ENCODE measurements at regions not wholly inside any gene's neighbourhood (a gene's known extent, or its start where the extent isn't known, plus 50 kb on each side); places are given as distances from the start of the nearest gene placed in this dataset.

DNA sequence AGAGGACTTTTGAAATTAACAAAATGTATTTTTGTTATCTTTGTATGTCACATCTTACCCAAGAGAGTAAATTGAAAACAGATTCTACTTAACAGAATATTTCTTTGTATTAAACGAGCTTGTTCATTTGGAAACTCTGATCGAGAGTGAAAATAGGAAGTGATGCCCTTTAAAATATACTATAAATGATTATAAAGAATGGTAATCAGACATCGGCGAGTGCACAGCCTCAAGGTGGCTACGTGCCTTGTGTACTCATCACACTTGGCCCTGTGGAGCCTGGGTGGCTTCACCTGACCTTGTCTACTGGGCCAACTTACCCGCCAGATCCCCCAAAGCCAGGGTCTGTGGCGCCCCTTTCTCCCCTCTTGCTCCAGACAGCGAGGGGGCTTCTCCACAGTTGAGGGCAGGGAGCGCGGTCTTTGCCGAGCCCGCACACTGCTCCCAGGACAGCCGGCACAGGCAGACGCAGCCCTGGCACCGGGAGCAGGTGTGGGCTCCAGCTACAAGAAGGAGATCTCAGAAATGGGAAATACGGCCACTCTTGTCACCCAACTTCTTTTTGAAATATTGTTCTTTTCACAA, 243.2 kb downstream of the CEMIP2 start:
- H3K4me3 ChIP-seq (ENCODE audit: low read length): no peak overlapping the region
- TF ChIP-seq, protein P1, sequence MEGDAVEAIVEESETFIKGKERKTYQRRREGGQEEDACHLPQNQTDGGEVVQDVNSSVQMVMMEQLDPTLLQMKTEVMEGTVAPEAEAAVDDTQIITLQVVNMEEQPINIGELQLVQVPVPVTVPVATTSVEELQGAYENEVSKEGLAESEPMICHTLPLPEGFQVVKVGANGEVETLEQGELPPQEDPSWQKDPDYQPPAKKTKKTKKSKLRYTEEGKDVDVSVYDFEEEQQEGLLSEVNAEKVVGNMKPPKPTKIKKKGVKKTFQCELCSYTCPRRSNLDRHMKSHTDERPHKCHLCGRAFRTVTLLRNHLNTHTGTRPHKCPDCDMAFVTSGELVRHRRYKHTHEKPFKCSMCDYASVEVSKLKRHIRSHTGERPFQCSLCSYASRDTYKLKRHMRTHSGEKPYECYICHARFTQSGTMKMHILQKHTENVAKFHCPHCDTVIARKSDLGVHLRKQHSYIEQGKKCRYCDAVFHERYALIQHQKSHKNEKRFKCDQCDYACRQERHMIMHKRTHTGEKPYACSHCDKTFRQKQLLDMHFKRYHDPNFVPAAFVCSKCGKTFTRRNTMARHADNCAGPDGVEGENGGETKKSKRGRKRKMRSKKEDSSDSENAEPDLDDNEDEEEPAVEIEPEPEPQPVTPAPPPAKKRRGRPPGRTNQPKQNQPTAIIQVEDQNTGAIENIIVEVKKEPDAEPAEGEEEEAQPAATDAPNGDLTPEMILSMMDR (IDR thresholded peaks at IDR 0.05; ENCODE audit: insufficient read depth, low read depth, low read length, missing control alignments): no peak
- DNase-seq (ENCODE audit: low read depth): no peak

DNA sequence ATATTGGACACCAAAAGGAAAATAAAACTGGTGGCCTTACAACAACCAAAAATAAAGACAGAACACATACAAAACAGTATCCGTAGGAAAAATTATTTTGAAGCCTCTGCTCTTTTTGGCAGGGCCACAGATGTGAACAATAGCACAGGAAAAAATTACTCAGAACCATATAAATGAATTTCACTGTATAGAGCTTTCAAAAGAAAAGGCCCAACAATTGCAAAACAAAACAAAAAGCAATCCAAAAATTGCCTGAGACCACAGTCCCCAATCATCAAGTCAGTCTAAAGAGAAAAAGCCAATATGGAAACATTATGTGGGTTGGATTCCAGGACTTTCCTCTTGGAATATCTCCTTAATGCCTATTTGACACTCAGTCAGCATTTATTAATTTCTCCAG, 243.8 kb downstream of the CEMIP2 start:
- TF ChIP-seq, protein P1 (IDR thresholded peaks at IDR 0.05; ENCODE audit: insufficient read depth, low read depth, low read length, missing control alignments): no peak
- DNase-seq (ENCODE audit: low read depth): no peak
- H3K4me3 ChIP-seq (ENCODE audit: low read length): no peak overlapping the region

DNA sequence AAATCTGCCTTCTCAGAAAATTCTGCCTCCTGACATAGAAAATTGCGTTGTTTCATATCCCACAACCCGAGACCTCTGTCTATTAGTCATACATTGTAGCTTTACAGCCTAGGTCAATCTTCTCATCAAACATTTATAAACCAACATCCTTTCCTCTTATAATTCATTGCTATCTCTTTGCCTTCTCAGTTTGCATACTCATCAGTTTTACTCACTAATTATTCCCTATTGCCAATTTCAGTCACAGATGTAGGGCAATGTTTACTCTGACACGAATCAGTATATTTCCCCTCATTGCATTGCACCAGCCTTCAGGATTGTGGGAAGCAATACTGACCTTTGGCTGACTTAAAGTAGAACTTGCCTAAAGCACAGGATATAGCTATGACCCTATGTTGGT, 247.2 kb downstream of the CEMIP2 start:
- H3K4me3 ChIP-seq (ENCODE audit: low read length): no peak overlapping the region

DNA sequence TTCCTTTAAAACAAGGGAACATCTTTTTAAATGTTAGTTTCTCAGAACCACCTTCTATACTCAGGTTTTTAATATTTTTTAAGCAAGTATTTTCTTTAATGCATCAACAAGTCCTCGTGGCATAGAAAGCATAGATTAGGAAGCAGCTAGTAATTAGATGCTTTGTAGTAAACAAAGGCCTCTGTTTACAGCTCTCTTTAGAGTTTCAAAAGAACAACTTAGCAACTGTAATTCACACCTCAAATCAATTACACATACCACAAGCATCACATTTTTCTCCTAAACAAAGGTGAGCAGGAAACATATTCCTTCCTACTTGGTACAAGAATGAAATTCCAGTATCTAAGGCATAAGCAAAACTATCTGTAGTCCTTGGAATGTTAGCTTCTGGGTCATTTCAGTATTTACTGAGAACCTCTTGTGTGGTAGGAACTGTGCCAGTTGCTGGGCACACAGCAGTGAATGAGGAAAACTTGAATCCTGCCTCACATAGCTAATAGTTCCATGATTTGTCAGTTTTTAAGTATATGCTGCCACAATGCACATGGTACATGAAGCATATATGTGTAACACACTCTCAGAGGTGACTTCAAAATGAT, 249.1 kb downstream of the CEMIP2 start:
- TF ChIP-seq, protein P1 (IDR thresholded peaks at IDR 0.05; ENCODE audit: insufficient read depth, low read depth, low read length, missing control alignments): no peak
- no peak for DNase-seq (ENCODE audit: low read depth)

More for the DNA sequence above, 247.2 kb downstream of the CEMIP2 start:
- no peak for DNase-seq (ENCODE audit: low read depth)
- TF ChIP-seq, protein P1 (IDR thresholded peaks at IDR 0.05; ENCODE audit: insufficient read depth, low read depth, low read length, missing control alignments): no peak

DNA sequence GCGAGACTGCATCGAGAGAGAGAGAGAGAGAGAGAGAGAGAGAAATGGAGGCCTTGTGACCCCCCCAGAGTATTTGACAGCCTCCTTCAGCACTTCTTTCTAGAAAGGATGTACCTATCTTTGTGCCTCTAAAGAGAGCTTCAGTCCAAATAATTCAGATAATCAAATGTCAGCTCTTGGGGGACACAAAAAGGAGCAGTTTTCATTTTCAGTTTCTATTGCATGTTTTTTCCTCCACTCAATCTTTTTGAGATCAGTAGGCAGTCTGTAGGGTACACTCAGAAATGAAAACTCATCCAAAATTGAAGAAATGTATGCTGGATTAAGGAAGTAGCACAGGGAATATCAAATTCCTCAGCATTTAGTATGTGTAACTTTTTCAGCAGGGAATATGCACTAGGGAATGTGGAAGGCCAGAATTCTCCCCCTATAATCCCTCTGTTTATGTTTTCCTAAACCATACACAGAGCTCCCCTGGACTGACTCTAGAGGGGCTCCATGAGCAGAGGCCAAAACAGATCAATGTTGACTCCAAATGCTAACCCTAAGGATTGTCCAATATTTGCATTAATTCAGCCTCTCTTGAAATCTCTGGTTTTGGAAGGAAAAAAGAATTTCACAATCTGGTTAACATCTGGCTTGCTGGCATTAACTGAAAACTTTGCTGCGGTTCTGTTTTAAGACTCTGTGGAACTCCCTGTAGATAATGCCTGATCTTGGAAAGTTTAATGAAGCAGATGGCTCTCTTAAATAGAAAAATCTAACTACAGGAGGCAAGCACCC, 250.1 kb downstream of the CEMIP2 start:
- TF ChIP-seq, protein P1 (IDR thresholded peaks at IDR 0.05; ENCODE audit: insufficient read depth, low read depth, low read length, missing control alignments): no peak
- H3K4me3 ChIP-seq (ENCODE audit: low read length): no peak overlapping the region
- no peak for DNase-seq (ENCODE audit: low read depth)

More for the DNA sequence above, 249.1 kb downstream of the CEMIP2 start:
- no peak overlapping the region for H3K4me3 ChIP-seq (ENCODE audit: low read length)

DNA sequence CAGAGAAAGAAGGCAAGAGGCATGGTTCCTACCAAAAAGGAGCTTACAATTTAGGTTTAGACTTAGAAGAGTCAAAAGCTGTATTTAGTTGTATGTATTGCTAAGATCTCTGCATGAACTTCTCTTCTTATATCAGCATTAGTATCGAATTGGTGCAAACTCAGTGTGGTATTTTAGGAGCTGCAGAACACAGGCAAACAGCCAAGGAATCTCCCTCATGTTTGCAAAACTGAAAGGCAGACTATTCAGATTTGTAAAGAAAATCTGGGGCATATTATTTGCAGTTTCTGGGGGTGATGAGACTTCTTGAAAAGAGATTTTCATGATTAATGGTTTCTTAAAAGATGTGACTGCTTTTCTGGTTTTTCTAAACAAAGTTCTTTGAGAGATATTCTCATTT, 252.7 kb downstream of the CEMIP2 start:
- no peak overlapping the region for H3K4me3 ChIP-seq (ENCODE audit: low read length)
- TF ChIP-seq, protein P1 (IDR thresholded peaks at IDR 0.05; ENCODE audit: insufficient read depth, low read depth, low read length, missing control alignments): no peak
- DNase-seq (ENCODE audit: low read depth): no peak

Measured in epithelial cell of esophagus (primary cell).